ENCODE measurements at regions not wholly inside any gene's neighbourhood (a gene's known extent, or its start where the extent isn't known, plus 50 kb on each side); places are given as distances from the start of the nearest gene placed in this dataset.

- TF ChIP-seq CTCF (conservative IDR thresholded peaks at IDR 0.05; ENCODE audit: low read length) (no peak), EZH2phosphoT487 (IDR thresholded peaks at IDR 0.05; ENCODE audit: borderline replicate concordance, low read depth, low read length) (no peak)
Observed at GRCh38 chr10:57786850-57787750, 480.6 kb downstream of the IPMK start.
